HG02885 (cell line): ENCODE measurements at regions not wholly inside any gene's neighbourhood (a gene's known extent, or its start where the extent isn't known, plus 50 kb on each side); places are given as distances from the start of the nearest gene placed in this dataset.
"Not testable (repeated sequence)": the region's sequence is repeated elsewhere in the genome, so short reads cannot be mapped to it uniquely, and the experiment has no call there.

Experiments used
- ATAC-seq: cut with Tn5 transposase; IDR thresholded peaks from one replicate; pipeline ENCODE4 v1.9.1; 2021; ENCODE audit warnings: mild to moderate bottlenecking; ENCODE audit not compliant: unreplicated experiment, poor library complexity

GRCh38 chr7:152905949-152906348, 146.4 kb downstream of the ACTR3B start:
- ATAC-seq, result no peak

DNA sequence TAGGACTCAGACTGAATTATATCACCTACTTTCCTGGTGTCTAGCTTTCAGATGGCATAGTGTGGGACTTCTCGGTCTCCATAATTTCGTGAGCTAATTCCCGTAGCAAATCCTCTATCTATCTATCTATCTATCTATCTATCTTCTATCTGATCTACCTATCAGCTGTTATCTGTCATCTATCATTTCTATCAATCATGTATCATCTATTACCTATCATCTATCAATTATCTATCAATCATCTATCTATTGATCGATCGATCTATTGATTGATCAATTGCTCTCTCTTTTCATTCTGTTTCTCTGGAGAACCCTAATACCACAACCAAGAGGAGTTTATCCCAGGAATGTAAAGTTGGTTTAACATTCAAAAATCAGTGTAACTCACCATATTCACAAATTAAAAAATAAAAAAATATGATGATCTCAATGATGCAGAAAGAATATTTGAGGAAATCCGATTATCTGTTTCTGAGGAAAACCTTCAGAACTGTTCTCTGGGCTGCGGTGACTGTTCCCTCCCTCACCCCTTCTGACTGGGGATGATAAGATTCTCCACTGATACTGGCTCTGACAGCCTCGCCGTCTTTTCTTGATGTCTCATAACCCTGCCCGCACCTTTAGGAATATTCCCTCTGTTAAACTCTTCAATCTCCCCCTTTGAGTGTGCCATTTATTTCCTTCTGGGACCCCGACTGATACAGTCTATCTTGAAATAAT, 147.7 kb downstream of the ACTR3B start:
- ATAC-seq, result no peak

GRCh38 chr7:152909280-152909679, 149.7 kb downstream of the ACTR3B start:
- no peak for ATAC-seq

DNA sequence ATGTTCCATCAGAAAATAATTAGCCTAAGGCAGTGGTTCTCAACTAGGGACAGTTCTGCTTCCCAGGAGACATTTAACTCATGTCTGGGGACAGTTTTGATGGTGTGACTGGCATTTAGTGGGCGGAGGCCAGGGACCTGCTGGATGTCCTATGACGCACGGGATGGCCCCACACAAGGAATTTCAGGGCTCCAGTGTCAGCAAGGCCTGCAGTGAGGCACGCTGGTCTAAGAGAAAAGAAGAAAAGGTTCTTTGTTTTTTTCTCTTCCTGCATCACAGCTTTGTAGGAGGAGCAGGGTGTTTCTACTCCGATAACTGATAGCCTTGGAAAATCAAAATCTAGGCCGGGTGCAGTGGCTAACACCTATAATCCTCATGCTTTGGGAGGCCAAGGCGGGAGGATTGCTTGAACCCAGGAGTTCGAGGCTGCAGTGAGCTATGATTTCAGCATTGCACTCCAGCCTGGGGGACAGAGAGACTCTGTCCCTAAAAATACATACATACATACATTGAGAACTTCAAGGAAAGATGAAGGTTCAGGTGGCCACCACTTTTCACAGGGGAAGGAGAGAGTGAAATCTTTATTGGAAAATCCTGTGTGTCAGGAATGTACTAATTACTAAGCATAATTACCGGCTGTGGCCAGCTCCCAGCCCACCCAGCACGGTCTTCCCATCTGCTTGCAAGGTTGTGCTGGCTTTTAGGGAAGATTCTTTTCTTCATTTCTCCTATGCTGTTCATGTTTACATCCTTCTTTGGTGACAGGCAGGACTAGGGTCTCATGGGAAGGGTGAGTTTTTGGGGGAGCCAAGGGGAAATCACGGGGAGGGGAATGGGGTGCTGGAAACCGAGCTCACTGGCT, 150.4 kb downstream of the ACTR3B start:
- ATAC-seq, result no peak

- no peak for ATAC-seq
Measured at GRCh38 chr7:152910545-152911225, 151.1 kb downstream of the ACTR3B start.

- ATAC-seq, result no peak
Measured at GRCh38 chr7:152911226-152911560, 151.6 kb downstream of the ACTR3B start.

DNA sequence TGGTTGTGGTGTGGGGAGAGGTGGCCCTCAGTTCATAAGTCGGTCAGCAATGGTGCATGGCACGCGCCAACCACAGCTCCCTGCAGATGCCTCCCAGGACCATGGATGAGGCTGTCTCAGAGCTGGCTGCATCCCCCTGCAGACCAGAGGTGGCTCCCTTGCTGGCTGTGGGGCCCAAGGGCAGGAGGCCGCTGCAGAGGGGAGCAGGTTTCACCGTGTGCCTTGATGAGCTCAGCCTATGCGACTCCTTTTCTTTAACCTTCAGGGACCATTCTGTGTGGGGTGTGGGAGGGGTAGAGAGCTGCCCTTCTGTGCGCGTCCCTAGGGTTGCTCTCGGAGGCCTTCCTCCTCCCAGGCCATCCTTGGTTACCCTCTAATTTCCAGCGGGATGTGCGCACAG, 152.4 kb downstream of the ACTR3B start:
- ATAC-seq, result no peak

- no peak for ATAC-seq
Measured at GRCh38 chr7:152912511-152912910, 153.0 kb downstream of the ACTR3B start.

GRCh38 chr7:152913492-152913891, 153.9 kb downstream of the ACTR3B start:
- no peak for ATAC-seq

- ATAC-seq, result no peak
Measured at GRCh38 chr7:152914014-152914844, 154.7 kb downstream of the ACTR3B start.

DNA sequence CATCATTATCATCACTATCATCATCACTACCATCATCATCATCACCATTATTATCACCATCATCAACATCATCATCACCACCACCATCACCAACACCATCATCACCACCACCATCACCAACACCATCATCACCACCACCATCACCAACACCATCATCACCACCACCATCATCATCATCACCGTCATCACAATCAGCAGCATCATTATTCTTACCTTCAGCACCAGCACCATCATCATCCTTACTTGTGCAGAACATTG, 155.2 kb downstream of the ACTR3B start:
- not testable (repeated sequence) for ATAC-seq

DNA sequence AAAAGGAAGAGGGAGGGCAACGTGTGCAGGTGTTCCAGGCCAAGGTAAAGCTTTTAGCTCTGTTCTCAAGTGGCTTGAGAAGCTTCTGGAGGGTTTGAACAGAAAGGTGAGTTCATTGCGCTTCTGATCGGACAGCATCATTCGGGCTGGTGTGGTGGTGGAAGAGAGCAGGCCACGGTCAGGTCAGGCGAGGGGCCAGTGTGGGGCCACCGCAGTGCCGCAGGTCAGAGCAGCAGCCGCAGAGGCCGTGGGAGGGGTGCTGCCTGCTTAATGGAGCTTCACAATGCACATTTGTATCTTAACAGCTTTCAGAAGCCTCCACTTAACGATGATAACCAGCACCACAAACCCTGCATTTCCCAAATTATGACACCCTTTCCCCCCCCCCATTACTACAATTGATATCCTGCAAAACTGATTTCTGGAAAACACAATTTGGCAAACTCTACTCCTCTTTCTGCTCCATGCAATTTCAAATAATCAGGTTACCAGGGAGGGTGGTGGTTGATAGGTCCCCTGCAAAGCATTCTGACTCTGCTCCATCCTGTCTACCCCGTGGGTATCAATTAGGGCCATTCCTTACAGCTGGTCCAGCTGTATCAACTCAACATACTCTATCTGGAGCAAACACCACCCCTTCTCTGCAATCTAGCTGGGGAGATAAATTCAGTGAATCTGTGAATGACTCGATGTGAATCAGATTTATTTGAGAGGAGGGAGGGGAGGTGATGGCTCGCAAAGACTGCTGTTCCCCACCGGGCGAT, 162.9 kb downstream of the ACTR3B start:
- no peak for ATAC-seq

GRCh38 chr7:152923711-152924110, 164.2 kb downstream of the ACTR3B start:
- no peak for ATAC-seq

DNA sequence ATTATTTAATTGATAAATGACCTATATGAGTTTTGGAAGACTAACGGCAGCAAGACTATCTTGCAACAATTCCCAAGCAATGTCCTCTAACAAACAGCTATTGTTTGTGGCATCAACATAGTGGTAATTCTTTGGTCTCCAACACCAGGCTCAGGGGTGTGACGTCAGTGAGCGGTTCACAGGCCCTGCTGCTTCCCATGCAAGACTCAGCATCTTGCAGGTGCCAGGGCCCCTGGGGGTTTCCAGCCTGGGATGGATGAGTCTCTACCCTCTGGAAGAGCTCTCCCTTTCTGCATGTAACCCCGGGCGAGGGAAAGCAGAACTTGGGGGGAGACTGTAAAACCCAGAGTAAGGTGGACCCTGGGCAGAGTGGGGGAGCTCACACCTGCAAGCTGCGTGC, 164.7 kb downstream of the ACTR3B start:
- no peak for ATAC-seq

- ATAC-seq, result no peak
Measured at GRCh38 chr7:152924826-152925411, 165.4 kb downstream of the ACTR3B start.

DNA sequence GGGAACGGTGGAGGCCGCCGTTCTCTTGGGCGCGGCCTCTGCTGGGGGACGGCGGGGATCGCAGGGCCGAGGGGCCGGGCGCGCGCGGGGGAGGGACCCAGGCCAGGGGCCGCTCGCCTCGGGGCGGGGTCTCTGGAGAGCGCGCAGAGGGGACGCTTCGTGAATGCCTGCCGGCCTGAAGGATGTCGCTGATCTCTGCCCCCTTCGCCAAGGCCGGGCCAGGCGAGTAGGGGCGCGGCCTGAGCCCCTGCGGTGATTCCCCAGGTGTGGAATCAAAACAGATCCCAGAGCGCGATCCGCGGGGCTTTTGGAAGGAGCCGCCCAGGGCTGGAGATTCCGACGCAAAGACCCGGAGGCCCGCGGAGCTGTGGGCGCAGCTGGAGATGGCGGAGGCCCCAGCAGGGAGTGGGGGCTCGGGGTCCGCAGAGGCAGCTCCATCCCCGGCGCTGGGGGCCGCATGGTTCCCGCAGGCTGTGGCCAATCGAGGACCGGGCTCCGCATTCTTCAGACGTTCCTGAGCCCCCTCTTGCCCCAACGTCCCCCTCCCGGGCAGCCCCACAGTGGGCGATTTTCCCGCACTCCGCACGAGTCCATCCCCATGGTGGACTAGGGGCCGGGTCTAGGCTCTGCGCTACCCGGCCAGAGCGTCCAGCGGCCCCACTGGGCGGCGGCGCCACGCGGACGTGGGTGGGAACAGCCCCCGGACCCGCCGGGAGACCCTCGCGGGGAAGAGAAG, 166.0 kb downstream of the ACTR3B start:
- no peak for ATAC-seq

- ATAC-seq, result no peak
Measured at GRCh38 chr7:152931633-152932032, 172.1 kb downstream of the ACTR3B start.

- ATAC-seq, result no peak
Measured at GRCh38 chr7:152937282-152937681, 177.7 kb downstream of the ACTR3B start.

GRCh38 chr7:152946616-152947015, 187.1 kb downstream of the ACTR3B start:
- ATAC-seq, result not testable (repeated sequence)
